GM12873 (cell line): ENCODE measurements at regions not wholly inside any gene's neighbourhood (a gene's known extent, or its start where the extent isn't known, plus 50 kb on each side); places are given as distances from the start of the nearest gene placed in this dataset.

Source experiments
- TF ChIP-seq, protein P1 (sequence below): IDR thresholded peaks from 2 replicates; pipeline ENCODE4 v1.5.1; 2012; ENCODE audit warnings: low read depth, mild to moderate bottlenecking, moderate library complexity, low read length, control low read depth; ENCODE audit not compliant: insufficient read depth; ENCODE audit errors: missing control alignments

DNA sequence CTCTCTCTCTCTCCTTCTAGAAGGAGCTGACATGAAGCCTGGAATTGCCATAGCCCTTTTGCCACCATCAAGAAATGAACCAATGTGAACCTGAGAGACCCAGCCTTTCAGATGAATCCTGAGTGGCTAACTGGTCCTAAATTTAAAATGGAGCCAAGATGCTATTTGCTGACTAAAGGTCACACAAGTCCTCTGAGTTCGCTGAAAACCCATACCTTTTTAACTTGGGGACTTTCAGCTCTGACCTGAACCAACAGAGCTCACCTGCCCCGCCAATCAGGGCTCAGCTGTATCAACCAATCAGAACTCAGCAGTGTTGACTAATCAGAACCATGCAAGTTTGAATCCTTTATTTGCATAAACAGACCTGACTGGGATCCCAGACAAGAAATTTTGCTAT is 70.3 kb upstream of the MDM1 start:
- TF ChIP-seq, protein P1, sequence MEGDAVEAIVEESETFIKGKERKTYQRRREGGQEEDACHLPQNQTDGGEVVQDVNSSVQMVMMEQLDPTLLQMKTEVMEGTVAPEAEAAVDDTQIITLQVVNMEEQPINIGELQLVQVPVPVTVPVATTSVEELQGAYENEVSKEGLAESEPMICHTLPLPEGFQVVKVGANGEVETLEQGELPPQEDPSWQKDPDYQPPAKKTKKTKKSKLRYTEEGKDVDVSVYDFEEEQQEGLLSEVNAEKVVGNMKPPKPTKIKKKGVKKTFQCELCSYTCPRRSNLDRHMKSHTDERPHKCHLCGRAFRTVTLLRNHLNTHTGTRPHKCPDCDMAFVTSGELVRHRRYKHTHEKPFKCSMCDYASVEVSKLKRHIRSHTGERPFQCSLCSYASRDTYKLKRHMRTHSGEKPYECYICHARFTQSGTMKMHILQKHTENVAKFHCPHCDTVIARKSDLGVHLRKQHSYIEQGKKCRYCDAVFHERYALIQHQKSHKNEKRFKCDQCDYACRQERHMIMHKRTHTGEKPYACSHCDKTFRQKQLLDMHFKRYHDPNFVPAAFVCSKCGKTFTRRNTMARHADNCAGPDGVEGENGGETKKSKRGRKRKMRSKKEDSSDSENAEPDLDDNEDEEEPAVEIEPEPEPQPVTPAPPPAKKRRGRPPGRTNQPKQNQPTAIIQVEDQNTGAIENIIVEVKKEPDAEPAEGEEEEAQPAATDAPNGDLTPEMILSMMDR, result no peak

DNA sequence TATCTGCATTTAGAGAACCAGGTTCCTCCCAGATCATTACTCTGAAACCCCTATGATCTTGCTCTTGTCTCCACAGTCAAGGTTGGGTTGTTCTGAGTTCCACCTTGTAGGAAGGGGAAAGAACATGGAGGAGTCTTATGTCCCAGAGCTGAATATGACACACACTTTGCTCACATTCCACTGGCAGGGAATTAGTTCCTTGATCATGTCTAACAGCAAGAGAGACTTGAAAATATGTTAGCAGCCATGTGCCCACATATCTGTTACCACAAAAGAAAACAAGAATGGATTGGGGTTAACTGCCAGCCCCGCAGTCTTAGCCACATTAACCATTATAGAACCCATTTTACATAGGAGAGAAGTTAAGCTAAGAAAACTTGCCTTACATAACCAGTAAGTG is 71.1 kb upstream of the MDM1 start:
- TF ChIP-seq, protein P1, result no peak

DNA sequence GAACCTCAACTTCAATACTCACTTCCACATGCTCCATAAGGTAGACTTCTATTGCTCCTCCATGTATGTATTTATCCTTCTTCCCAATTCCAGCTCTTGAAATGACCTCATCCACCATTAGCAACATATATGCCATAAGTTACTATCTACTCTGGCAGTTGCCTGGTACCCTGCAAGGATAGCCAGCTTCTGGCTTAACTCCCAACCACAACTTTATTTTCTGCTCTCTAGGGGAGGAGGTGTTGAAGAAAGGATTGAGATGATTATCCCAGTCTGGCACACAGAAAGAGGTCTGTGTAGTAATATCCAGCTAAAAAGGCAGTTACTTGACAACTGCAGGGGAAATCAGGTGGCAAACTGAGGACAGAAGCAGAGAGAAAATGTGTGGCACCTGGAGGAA is 71.5 kb upstream of the MDM1 start:
- TF ChIP-seq, protein P1, result no peak

DNA sequence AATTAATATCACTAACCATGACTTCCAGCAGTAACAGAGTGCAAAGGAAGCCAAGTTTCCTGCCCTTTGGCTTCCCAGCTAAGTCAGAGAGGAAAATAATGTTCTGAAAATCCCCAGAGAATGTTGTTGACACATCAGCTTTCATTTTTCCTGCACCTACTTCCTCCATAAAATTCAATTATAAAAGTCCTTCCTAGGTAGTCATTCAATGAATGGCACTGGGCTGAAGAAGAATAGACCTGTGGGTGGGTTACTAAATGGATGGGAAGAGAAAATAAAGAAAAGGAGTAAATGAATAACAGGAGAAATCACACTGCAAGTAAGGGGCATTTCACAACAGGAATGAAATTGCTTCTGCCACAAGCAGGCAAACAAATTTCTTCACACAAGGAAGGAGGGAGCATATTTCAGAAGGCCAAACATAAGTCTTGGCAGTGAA is 73.2 kb upstream of the MDM1 start:
- TF ChIP-seq, protein P1, result no peak

DNA sequence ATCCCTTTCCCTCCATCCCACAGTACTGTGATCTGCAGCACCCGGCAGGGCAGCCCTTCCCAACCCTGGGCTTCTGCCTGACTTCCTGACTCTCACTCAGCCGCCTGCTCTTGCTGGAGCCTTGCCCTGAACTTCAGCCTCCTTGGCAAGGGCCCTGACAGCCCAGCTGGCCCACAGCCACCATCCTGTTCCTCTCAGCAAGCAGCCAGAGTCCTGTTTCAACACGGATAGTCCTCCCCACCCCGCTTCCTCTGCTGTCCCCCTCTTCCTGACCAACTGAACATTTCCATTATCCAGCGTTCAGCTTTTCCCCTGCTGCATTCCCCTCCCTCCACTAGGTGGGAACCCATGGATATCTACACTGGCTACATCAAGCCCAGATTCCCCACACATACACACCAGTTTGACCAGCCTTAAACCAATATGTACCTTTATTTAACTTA is 74.0 kb upstream of the MDM1 start:
- TF ChIP-seq, protein P1, result no peak

DNA sequence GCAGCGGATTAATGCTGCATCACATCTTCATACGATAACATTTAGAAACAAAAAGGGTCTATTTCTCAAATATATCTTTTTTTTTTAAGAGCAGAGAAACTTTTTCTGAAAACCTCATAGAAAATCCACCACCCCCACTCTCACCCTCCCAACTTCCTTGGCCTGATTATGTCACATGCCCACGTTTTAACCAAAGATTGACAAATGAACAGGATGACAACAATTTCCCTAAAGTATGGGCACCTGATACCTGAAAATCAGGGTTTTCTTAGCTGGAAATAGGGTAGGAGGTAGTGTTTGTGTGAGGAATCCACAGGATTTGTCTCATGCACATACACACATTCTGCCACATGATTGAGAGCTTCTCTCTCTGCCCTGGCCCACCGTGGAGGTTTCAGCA is 74.7 kb upstream of the MDM1 start:
- TF ChIP-seq, protein P1, result no peak

DNA sequence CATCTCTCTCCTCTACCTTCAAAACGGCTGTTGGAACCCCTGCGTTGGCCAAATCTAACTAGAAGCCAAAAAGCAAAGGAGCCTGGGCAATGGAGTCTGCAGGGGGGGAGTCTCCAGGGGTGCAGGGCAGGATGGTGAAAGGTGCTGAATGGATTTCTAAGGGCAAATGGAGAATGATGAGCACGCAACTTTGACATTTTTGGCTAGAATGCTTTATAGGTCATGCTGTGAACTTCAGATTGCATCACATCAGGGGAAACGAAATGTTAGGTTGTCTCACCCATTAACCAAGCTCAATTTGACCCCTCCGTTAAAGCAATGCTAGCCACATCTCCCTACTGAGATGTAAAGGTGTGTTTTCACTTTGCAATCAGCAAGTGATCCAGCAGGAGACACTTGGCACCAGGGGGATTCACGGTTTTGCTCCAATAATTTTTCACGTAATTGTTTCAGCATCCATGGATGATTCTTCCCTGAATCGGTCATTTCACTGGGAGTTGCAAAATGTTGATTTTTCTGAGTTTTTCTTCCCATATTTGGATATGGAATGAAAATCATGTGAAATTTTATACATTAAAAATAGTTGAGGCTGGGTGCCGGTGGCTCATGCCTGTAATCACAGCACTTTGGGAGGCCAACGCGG is 78.0 kb upstream of the MDM1 start:
- TF ChIP-seq, protein P1, result no peak
